NB4 (cell line): ENCODE measurements at regions not wholly inside any gene's neighbourhood (a gene's known extent, or its start where the extent isn't known, plus 50 kb on each side); places are given as distances from the start of the nearest gene placed in this dataset.

Experiments used
- DNase-seq: peaks from one replicate; pipeline ENCODE4 v3.0.0; 2010; ENCODE audit warnings: low read depth
- H3K4me3 ChIP-seq: one replicate; pipeline ENCODE4 v1.5.1; 2011; ENCODE audit warnings: mild to moderate bottlenecking, low read depth, low read length, moderate library complexity
- CTCF ChIP-seq: IDR thresholded peaks from one replicate; pipeline ENCODE4 v1.5.1; 2012; ENCODE audit warnings: low read depth, low read length
- MAX ChIP-seq: IDR thresholded peaks from 2 replicates; pipeline ENCODE4 v1.6.1; 2011; ENCODE audit warnings: low read depth, low read length
- MYC ChIP-seq: IDR thresholded peaks from 2 replicates; pipeline ENCODE4 v1.6.1; 2011; ENCODE audit warnings: low read depth, low read length
- POLR2A ChIP-seq: IDR thresholded peaks from 2 replicates; pipeline ENCODE4 v1.6.1; 2011; ENCODE audit warnings: mild to moderate bottlenecking; ENCODE audit not compliant: insufficient read length; ENCODE audit errors: extremely low read depth

- no peak overlapping the region for H3K4me3 ChIP-seq
- no peak for DNase-seq
- no peak for TF ChIP-seq POLR2A
- no peak for TF ChIP-seq CTCF
- no peak for TF ChIP-seq MYC
- TF ChIP-seq MAX = no peak
Measured at GRCh38 chr1:55589671-55590297, 374.6 kb upstream of the USP24 start.

- no peak overlapping the region for H3K4me3 ChIP-seq
- TF ChIP-seq MYC = no peak
- no peak for TF ChIP-seq POLR2A
- no peak for TF ChIP-seq CTCF
- TF ChIP-seq MAX = no peak
- DNase-seq = no peak
Measured at GRCh38 chr1:55588309-55588708, 373.1 kb upstream of the USP24 start.

- DNase-seq = no peak
- no peak for TF ChIP-seq CTCF
- no peak for TF ChIP-seq MYC
- TF ChIP-seq MAX = no peak
- TF ChIP-seq POLR2A = no peak
- no peak overlapping the region for H3K4me3 ChIP-seq
Measured at GRCh38 chr1:55586771-55587170, 371.6 kb upstream of the USP24 start.

GRCh38 chr1:55585402-55585792 is 370.2 kb upstream of the USP24 start:
- H3K4me3 ChIP-seq = no peak overlapping the region
- DNase-seq = no peak
- no peak for TF ChIP-seq CTCF
- no peak for TF ChIP-seq POLR2A
- no peak for TF ChIP-seq MAX
- TF ChIP-seq MYC = no peak

GRCh38 chr1:55584526-55585401 is 369.6 kb upstream of the USP24 start:
- H3K4me3 ChIP-seq = no peak overlapping the region
- no peak for DNase-seq
- TF ChIP-seq POLR2A = no peak
- TF ChIP-seq MAX = no peak
- no peak for TF ChIP-seq MYC
- TF ChIP-seq CTCF = no peak
